LNCaP clone FGC (cell line): ENCODE measurements at regions not wholly inside any gene's neighbourhood (a gene's known extent, or its start where the extent isn't known, plus 50 kb on each side); places are given as distances from the start of the nearest gene placed in this dataset.

Experiments used
- DNase-seq: peaks from one replicate; pipeline ENCODE4 v3.0.0-alpha.2; 2011; ENCODE audit warnings: low read depth
- H3K4me3 ChIP-seq: 2 replicates; pipeline ENCODE4 v1.5.1; 2011; ENCODE audit warnings: mild to moderate bottlenecking, low read depth, low read length, control low read depth
- CTCF ChIP-seq: IDR thresholded peaks from 2 replicates; pipeline ENCODE4 v1.5.1; 2012; ENCODE audit warnings: mild to moderate bottlenecking; ENCODE audit not compliant: control insufficient read depth, insufficient read depth; ENCODE audit errors: extremely low read depth

DNA sequence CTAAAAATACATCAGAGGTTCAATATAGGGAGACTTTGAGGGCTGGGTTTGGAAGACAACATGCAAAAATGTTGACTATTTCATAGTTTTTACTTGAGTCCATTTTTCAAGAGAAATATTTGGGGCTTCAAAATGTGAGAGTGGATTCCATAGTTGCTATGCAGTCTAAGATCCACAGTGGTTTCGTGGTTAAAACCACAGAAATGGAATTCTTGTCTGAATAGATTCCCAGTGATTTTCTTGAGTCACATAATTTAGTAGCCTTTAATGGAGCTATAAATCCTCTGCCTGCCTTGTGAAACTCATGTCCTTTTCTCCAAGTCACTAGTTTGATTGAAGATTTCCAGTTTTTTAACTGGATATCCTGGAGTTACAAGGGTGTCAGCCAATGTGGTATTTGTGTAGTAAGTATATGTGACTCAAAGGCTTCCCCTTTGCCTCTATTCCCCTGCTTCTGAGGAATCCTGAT lies 94.7 kb upstream of the RBMS3 start:
- no peak for TF ChIP-seq CTCF
- no peak overlapping the region for H3K4me3 ChIP-seq
- DNase-seq, result no peak

DNA sequence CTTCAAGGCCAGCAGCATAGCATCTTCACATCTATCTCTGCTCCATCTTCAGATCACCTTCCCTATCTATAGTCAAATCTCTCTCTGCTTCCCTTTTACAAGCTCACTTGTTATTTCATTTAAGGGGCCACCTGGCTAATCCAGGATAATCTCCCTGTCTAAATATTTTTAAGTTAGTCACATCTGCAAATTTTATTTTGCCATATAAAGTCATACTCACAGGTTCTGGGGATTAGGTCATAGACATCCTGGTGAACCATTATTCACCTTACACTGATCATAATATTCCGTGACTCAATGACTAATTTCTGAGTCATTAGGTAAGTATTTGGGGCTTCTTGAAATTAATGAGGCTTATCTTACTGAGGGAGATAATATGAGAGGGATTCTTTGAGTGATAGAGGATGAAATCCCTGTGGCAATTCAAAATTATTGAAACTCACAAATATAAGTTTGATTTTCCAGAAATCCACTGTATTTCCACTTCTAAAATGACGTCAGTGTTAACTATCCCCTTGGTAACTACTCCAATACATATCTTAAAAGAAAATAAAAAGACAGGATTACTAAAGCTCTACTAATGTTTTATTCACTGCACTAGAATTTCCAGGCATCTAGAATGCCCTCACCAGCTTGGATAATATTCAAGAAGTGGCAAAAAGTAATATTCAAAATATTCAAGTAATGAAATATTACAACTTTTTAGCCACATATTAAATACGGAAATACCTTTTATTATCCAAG lies 93.7 kb upstream of the RBMS3 start:
- DNase-seq, result no peak
- no peak for TF ChIP-seq CTCF

GRCh38 chr3:29189328-29189727 lies 91.5 kb upstream of the RBMS3 start:
- TF ChIP-seq CTCF, result no peak

More for the DNA sequence above, 93.7 kb upstream of the RBMS3 start:
- H3K4me3 ChIP-seq, result no peak overlapping the region

GRCh38 chr3:29194139-29194538 lies 86.7 kb upstream of the RBMS3 start:
- H3K4me3 ChIP-seq, result no peak overlapping the region
- TF ChIP-seq CTCF, result no peak
- DNase-seq, result no peak

More at GRCh38 chr3:29189328-29189727, 91.5 kb upstream of the RBMS3 start:
- no peak overlapping the region for H3K4me3 ChIP-seq
- no peak for DNase-seq

- H3K4me3 ChIP-seq, result no peak overlapping the region
- TF ChIP-seq CTCF, result no peak
- no peak for DNase-seq
Measured at GRCh38 chr3:29195056-29195455, 85.8 kb upstream of the RBMS3 start.

- DNase-seq, result no peak
- no peak for TF ChIP-seq CTCF
Measured at GRCh38 chr3:29201604-29202003, 79.3 kb upstream of the RBMS3 start.

DNA sequence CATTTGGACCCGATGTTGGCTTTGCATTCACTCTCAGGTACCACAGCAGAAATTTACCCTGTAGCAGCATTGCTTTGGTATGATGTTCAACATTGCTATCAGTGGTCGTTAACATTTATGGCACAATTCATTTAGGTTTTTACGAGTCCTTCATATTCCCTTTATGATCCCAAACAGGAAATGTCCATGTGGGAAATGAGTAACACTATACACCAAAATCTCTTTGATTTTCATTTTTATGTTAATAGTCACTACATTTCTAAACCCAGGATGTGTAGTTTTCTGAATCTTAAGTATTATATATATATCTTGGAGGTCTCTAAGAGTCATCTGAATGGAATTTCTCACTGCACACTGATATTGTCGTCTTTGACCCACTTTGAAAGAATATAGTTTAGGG lies 78.5 kb upstream of the RBMS3 start:
- no peak for TF ChIP-seq CTCF
- DNase-seq, result no peak
- no peak overlapping the region for H3K4me3 ChIP-seq

More at GRCh38 chr3:29201604-29202003, 79.3 kb upstream of the RBMS3 start:
- no peak overlapping the region for H3K4me3 ChIP-seq
